SU-DHL-6 (cell line): ENCODE measurements at regions not wholly inside any gene's neighbourhood (a gene's known extent, or its start where the extent isn't known, plus 50 kb on each side); places are given as distances from the start of the nearest gene placed in this dataset.

Source experiments
- H2AFZ ChIP-seq: fragments of 200-600 bp; sonication (generic); 2 replicates; pipeline ENCODE4 v1.6.1; 2014; ENCODE audit warnings: low read depth, mild to moderate bottlenecking, moderate library complexity, mixed read lengths, antibody characterized with exemption, low read length; ENCODE audit not compliant: severe bottlenecking
- H3F3A ChIP-seq: fragments of 200-600 bp; shearing (Covaris generic); 2 replicates; pipeline ENCODE4 v1.6.0; 2016; ENCODE audit warnings: antibody characterized with exemption, mild to moderate bottlenecking; ENCODE audit not compliant: insufficient read depth
- H3K27ac ChIP-seq: fragments of 200-600 bp; sonication (generic); 2 replicates; pipeline ENCODE4 v1.5.1; 2016; ENCODE audit warnings: low read depth, mild to moderate bottlenecking, low read length, moderate library complexity, mixed read lengths
- H3K27me3 ChIP-seq: fragments of 200-600 bp; sonication (generic), shearing (Covaris generic); 2 replicates; pipeline ENCODE4 v1.6.0; 2014; ENCODE audit warnings: mild to moderate bottlenecking, low read length
- H3K36me3 ChIP-seq: fragments of 200-600 bp; sonication (generic); 2 replicates; pipeline ENCODE4 v1.6.1; 2014; ENCODE audit warnings: mild to moderate bottlenecking, low read length, mixed read lengths
- H3K4me2 ChIP-seq: fragments of 300-600, 200-600 bp; shearing (Covaris generic), sonication (generic); 2 replicates; pipeline ENCODE4 v1.6.0; 2014; ENCODE audit warnings: low read length, low read depth, mild to moderate bottlenecking; ENCODE audit not compliant: poor library complexity, severe bottlenecking
- H3K4me3 ChIP-seq: fragments of 200-600 bp; sonication (generic); 2 replicates; pipeline ENCODE4 v1.5.1; 2014; ENCODE audit warnings: antibody characterized with exemption, low read length, mild to moderate bottlenecking, mixed read lengths; ENCODE audit not compliant: insufficient read depth, poor library complexity, severe bottlenecking
- H3K79me2 ChIP-seq: fragments of 200-600 bp; sonication (generic); 2 replicates; pipeline ENCODE4 v1.6.1; 2014; ENCODE audit warnings: mild to moderate bottlenecking, low read length, moderate library complexity; ENCODE audit not compliant: insufficient read depth
- H3K9ac ChIP-seq: fragments of 200-600 bp; sonication (generic); 2 replicates; pipeline ENCODE4 v1.7.0; 2014; ENCODE audit warnings: mild to moderate bottlenecking, low read length
- H3K9me2 ChIP-seq: fragments of 200-600 bp; sonication (generic); replicated peaks from 2 replicates; pipeline ENCODE4 v1.6.1; 2014; ENCODE audit warnings: low read length; ENCODE audit not compliant: insufficient read depth
- H3K9me3 ChIP-seq: fragments of 200-600 bp; sonication (generic); 2 replicates; pipeline ENCODE4 v1.6.1; 2014; ENCODE audit warnings: low read length, mixed read lengths; ENCODE audit not compliant: insufficient read depth
- H4K20me1 ChIP-seq: fragments of 200-600 bp; sonication (generic); 2 replicates; pipeline ENCODE4 v1.6.1; 2014; ENCODE audit warnings: low read depth, mild to moderate bottlenecking, antibody characterized with exemption, low read length, moderate library complexity, mixed read lengths
- EZH2phosphoT487 ChIP-seq: fragments of 200-600 bp; sonication (generic), shearing (Covaris generic); conservative IDR thresholded peaks from 2 replicates; pipeline ENCODE4 v1.6.1; 2018; ENCODE audit warnings: mild to moderate bottlenecking, antibody characterized with exemption, low read length, moderate library complexity, mixed read lengths
- TF ChIP-seq, protein P1 (sequence below): fragments of 200-600 bp; sonication (generic); IDR thresholded peaks from one replicate; pipeline ENCODE4 v1.5.1; 2017; ENCODE audit warnings: antibody characterized with exemption, mild to moderate bottlenecking, low read length, moderate library complexity; ENCODE audit not compliant: insufficient read depth, poor library complexity, severe bottlenecking

DNA sequence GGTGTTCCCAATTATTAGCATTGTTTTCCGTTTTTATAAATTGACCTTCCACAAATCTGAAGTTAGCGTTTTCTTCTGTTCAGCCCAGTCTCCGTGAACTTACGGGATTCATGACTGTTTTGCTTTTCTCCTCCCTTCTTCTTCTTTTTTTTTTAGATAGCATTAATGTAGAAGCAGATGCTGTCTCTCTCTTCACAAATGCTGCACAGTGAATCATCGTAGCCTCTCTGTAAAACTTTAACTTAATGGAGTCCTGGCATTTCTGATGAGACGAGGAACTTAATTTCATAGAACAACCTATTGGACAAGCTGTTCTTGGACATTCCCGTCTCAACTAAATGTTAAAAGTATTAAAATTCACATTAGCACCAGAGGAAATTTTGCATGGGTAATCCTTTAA is 138.0 kb upstream of the EEF1E1 start:
- Histone ChIP-seq H3K9ac (no peak overlapping the region), H3K9me2 (no peaks in the 10 kb centered on the region), H3K9me3 (no peaks in the 10 kb centered on the region), H3K27ac (no peak overlapping the region), H3K4me2 (no peak overlapping the region), H3K27me3 (0 out of 2 replicates have a peak, but pooled peaks cover 3% of the 10 kb centered on the region), H3K79me2 (no peaks in the 10 kb centered on the region), H3K4me3 (no peak overlapping the region), H3F3A (no peaks in the 10 kb centered on the region), H2AFZ (no peak overlapping the region), H3K36me3 (no peaks in the 10 kb centered on the region), H4K20me1 (no peaks in the 10 kb centered on the region)
- TF ChIP-seq EZH2phosphoT487, result no peak
- TF ChIP-seq, protein P1, sequence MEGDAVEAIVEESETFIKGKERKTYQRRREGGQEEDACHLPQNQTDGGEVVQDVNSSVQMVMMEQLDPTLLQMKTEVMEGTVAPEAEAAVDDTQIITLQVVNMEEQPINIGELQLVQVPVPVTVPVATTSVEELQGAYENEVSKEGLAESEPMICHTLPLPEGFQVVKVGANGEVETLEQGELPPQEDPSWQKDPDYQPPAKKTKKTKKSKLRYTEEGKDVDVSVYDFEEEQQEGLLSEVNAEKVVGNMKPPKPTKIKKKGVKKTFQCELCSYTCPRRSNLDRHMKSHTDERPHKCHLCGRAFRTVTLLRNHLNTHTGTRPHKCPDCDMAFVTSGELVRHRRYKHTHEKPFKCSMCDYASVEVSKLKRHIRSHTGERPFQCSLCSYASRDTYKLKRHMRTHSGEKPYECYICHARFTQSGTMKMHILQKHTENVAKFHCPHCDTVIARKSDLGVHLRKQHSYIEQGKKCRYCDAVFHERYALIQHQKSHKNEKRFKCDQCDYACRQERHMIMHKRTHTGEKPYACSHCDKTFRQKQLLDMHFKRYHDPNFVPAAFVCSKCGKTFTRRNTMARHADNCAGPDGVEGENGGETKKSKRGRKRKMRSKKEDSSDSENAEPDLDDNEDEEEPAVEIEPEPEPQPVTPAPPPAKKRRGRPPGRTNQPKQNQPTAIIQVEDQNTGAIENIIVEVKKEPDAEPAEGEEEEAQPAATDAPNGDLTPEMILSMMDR, result no peak

DNA sequence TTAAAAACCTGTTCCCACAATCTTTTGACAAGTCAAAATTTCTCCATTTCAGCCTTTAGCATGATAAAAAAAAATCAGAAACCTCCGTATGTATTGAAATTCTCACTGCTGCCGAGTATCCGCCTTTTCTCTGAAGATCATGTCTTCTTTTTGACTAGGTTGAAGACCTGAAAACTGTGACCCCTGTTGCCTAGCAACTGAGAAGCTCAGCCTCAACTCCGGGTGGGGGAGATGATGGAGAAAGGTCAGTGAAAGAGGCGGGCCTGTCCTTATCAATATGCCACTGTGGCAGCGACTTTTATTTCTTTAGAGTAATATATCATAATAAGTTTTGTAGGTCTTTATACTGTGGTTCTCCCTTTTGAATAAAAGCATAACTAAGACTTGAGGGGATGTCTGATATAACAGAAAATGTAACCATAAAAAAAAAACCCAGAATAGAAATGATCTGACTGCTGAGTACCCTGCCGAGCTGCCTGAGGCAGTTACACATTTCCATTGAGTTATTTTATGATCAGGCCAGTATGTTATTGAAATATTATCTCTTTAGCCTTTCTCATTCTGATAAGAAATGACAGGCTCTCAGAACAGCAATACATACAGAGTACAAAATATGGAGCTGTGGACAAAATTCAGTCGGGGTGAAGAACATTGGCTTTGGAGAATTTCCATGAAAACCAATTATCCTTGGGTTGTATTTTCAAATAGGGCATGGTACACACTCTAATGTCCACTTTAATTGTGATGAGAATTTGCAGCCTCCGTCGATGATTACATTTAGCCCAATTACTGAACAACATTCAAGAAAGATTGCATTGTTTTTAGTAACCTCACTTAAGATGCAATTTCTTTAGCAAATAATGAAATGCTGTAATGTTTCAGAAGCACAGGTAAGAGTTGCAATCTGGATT is 136.7 kb upstream of the EEF1E1 start:
- Histone ChIP-seq H4K20me1 (no peaks in the 10 kb centered on the region), H3K4me3 (no peak overlapping the region), H2AFZ (no peak overlapping the region), H3K9ac (no peak overlapping the region), H3F3A (no peaks in the 10 kb centered on the region), H3K4me2 (no peak overlapping the region), H3K9me3 (no peaks in the 10 kb centered on the region), H3K36me3 (no peaks in the 10 kb centered on the region), H3K9me2 (no peaks in the 10 kb centered on the region), H3K79me2 (no peaks in the 10 kb centered on the region), H3K27ac (no peak overlapping the region), H3K27me3 (0 out of 2 replicates have a peak, but pooled peaks cover 3% of the 10 kb centered on the region)
- TF ChIP-seq, protein P1, result no peak
- no peak for TF ChIP-seq EZH2phosphoT487

DNA sequence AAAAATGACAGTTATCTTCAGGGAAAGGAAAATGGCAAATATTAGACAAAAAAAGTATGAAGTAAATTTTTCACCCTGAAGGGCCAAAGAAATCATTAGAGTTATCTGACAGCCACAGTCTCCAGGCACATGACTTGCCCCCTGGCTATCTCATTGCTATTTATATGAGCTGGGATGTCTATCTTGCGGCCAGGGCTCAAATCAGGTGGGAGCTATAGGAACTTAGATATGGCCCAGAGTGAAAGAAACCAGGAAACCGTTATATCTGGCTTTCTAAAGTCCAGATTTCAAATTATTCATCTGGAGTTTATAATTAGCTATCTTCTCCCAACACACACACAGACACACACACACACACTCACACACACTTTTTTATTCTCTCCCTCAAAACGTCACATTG is 135.3 kb upstream of the EEF1E1 start:
- no peak overlapping the region for H3K4me2 ChIP-seq
- no peaks in the 10 kb centered on the region for H3K36me3 ChIP-seq
- TF ChIP-seq, protein P1, result no peak
- TF ChIP-seq EZH2phosphoT487, result no peak
- H2AFZ ChIP-seq, result no peak overlapping the region
- no peak overlapping the region for H3K4me3 ChIP-seq
- H4K20me1 ChIP-seq, result no peaks in the 10 kb centered on the region
- no peak overlapping the region for H3K27ac ChIP-seq
- 0 out of 2 replicates have a peak, but pooled peaks cover 3% of the 10 kb centered on the region for H3K27me3 ChIP-seq
- H3K79me2 ChIP-seq, result no peaks in the 10 kb centered on the region
- H3K9me2 ChIP-seq, result no peaks in the 10 kb centered on the region
- H3K9me3 ChIP-seq, result no peaks in the 10 kb centered on the region
- H3F3A ChIP-seq, result no peaks in the 10 kb centered on the region
- H3K9ac ChIP-seq, result no peak overlapping the region
